Liver (tissue), 2 donors: ENCODE measurements at regions not wholly inside any gene's neighbourhood (a gene's known extent, or its start where the extent isn't known, plus 50 kb on each side); places are given as distances from the start of the nearest gene placed in this dataset.

Source experiments
- CTCF ChIP-seq: fragments of 150-350 bp; IDR thresholded peaks from 2 replicates; pipeline ENCODE4 v1.5.1; 2017; ENCODE audit warnings: improper control_type of control experiment, low read depth, low read length; ENCODE audit not compliant: missing input control
- TF ChIP-seq, protein P1 (sequence below): IDR thresholded peaks from 2 replicates; pipeline ENCODE4 v1.6.1; 2016; ENCODE audit warnings: antibody characterized with exemption
- donor health status: healthy.

- no peak for TF ChIP-seq CTCF
- TF ChIP-seq, protein P1, sequence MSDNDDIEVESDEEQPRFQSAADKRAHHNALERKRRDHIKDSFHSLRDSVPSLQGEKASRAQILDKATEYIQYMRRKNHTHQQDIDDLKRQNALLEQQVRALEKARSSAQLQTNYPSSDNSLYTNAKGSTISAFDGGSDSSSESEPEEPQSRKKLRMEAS = no peak
Observed at GRCh38 chr4:56155432-56155831, 206.7 kb downstream of the CEP135 start.
